Islet of Langerhans (tissue), 1 donor: ENCODE measurements at regions not wholly inside any gene's neighbourhood (a gene's known extent, or its start where the extent isn't known, plus 50 kb on each side); places are given as distances from the start of the nearest gene placed in this dataset.

ENCODE experiments used
- FAIRE-seq: peaks from one replicate; lab custom pipeline; 2011; peaks lifted over from hg19 to GRCh38; lab: Jason Lieb, UNC

DNA sequence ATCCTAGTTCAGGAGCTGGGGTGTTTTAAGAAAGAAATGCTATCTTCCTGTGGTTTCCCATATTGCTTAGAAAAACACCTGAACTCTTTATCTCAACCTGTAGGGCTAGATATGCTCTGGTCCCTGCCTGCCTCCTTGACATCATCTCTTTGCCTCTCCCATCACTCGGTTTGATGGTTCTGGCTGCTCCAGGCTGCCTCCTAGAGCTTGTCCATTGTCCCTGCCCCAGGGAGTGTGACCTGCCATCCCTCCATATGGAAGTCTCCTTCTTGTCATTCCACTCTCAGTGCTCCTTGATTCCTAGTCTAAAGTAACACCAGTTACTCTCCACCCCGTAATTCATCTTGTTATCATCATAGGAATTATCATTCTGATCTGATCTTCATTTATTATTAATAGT, 369.0 kb upstream of the EEF2KMT start:
- FAIRE-seq, result no peak

GRCh38 chr16:5465714-5466113, 368.1 kb upstream of the EEF2KMT start:
- FAIRE-seq, result no peak

DNA sequence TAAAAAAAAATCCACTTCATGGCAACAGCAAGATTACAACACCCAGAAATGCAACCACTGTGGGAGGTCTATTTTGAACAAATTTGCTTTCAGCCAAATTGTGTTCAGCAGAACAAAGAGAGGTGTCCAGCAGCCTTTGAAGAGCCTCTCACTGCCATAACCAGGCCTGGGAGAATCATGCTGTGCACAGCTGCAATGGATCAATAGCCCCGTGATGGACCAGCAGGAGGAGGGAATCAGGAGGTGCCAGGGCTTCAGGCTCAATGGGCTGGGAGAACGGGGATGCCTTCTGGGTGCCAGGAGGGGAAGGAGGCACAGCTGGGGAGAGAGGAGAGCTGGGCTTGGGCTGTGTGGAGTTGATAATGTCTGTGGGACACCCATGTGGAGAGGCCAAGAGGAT, 366.2 kb upstream of the EEF2KMT start:
- FAIRE-seq, result no peak

DNA sequence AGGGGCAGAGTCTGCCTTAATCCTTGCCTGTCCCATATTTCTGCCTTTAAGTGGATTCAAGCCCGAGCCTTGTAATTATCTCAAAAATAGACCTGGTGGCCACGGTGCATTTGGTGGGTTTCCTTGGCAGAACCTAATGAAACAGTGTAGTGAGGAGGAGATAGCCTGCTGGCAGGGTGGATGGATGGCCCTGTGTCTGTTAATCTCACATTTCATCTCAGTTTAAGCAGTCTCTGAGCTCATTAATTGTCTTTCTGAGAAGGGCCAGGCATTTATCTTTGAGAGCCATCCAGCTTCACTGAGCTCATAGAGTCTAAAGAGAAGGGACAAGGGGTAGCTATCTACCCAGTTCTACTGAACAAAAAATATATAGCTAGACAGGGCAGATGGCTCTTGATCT, 364.0 kb upstream of the EEF2KMT start:
- FAIRE-seq, result no peak

GRCh38 chr16:5461141-5461540, 363.5 kb upstream of the EEF2KMT start:
- FAIRE-seq, result no peak

DNA sequence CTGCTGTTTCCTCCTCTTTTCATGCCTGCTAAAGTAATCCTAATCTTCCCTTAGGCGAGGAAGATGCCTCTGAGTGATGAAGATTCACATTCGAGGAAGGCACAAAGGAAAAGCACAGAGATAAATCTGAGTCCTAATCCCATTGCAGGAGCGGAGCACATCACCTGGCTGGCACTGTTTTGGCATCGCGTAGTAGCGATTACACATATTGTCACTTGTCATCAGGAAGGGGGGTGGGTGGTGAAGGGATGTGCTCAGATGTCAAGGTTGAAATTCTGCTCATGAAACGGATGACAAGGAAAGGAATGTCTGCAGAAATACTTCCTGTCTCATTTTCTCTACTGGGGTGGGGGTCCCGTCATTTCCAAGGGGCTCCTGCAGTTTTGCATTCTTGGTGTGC, 363.1 kb upstream of the EEF2KMT start:
- FAIRE-seq, result no peak

- no peak for FAIRE-seq
These were observed 362.3 kb upstream of the EEF2KMT start for GRCh38 chr16:5459863-5460262.

GRCh38 chr16:5455110-5455509, 357.5 kb upstream of the EEF2KMT start:
- no peak for FAIRE-seq

GRCh38 chr16:5454349-5454748, 356.8 kb upstream of the EEF2KMT start:
- no peak for FAIRE-seq

DNA sequence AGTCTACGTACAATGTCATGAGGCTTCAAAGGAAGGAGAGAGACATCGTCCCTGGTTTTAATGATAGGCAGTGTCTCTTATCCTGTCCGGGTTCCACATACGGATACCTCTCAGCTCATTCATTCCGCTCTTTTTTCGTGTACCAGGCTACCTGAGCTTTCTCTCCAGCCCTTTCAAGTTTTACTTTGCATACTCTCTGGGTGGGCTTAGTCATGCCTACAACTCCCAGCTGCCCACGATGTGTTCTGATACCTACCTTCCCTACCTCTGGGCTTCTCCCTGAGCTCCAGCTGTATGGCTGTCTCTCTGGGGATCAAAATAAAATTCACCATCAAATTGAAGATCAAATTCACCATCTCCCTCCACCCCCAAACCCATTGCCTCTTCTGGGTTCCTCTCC, 354.0 kb upstream of the EEF2KMT start:
- FAIRE-seq, result no peak

- no peak for FAIRE-seq
These were observed 353.0 kb upstream of the EEF2KMT start for GRCh38 chr16:5450409-5451104.

GRCh38 chr16:5449901-5450300, 352.3 kb upstream of the EEF2KMT start:
- FAIRE-seq, result no peak

DNA sequence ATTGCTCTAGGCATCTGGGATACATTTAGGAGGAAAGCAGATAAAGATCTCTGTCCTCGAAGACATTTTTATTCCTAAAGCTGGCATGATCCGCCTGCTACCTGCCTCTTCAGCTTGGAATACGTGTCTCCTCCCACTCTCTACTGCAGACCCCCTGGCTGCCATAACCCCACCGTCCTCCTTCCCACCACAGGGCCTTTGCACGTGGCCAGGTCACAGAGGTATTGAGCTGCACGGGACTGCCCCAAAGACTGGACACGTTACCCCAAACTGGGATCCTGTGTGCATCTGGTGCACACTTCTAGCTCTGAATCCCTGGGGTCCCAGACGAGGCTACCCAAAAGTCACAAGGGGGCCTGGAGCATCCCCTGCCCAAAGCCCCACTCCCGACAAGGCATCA, 351.2 kb upstream of the EEF2KMT start:
- FAIRE-seq, result no peak

DNA sequence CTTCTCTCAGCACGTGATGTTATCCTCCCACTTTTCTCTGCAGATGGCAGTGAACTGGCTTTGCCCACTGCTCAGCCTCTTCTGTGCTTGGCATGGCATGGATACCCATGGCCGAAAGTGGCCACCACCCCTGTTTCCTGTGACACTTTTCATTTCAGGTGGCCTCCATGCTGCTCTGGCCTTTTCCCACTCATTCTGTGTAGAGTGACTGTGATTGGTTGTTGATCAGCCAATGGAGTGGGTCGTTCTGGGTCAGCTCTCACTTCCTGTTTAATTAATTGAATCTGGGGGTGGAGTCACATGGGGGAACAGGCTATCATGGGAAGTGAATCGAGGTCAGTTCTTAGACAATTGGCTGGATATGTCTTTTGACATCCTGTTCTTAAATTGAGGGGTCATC, 350.1 kb upstream of the EEF2KMT start:
- FAIRE-seq, result no peak

DNA sequence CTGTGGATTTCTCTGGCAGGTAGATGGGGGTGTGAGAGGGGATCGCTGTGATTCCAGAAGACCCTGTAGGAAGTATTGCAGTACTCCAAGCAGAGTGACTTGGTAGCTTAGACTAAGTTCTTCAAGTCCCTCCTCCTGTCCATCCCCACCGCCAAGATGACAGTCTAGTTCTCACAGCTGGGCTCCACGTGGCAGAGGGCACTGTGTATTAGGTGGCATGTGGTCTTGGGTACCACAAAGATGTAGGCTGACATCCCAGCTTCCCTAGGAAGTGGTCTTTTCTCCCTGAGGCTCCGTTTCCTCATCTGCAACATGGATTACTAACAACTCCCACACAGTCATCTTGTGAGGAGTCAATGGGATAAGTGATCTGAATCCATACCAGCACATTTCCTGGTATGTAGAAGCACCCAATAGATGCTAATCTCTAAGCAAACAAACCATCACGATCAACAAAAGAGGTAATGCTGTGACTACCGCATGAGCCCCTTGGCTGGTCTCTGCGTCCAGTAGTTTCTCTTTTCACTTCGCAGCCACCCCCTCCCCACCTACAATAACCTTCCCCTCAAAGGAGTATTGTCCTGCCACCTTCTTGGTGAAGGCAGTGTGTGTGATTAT, 349.1 kb upstream of the EEF2KMT start:
- no peak for FAIRE-seq

- FAIRE-seq, result no peak
These were observed 346.6 kb upstream of the EEF2KMT start for GRCh38 chr16:5444189-5444588.

- FAIRE-seq, result no peak
These were observed 345.4 kb upstream of the EEF2KMT start for GRCh38 chr16:5442986-5443385.

DNA sequence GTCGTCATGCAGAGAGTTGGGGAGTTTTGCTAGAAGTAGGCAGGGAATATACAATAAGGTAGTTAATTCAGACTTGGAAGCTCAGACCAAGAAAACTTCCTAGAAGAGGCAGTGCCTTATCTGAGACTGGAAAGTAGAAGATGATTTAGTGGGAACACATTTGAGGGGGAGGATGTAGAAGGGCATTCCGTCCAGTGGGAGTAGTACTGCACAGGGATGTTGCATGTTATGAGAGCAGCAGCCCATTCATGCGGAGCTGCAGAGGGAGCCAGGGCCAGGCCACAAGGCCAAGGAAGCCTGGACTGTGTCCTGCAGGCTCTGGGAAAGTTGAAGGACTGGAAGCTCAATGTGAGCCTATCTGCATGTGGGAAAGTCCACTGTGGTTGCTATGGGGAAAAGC, 344.5 kb upstream of the EEF2KMT start:
- no peak for FAIRE-seq

DNA sequence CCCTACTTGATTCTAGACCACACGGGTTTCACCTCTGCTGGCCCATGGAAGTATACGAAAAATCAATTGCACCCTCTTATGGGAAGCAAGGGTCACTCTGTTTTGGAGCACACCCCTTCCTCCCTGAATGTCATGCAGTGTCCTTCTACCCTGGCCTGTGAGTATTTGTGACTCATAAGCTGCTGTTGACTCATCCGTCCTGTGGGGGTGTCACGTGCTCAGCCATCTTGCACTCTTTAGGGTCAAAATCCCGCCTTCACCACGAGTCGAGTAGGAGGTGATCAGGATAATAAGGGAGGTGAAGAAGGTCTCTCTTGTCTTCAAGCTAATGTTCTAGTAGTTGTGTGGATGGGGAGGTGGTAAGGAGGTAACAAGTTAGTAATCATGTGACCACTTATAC, 341.0 kb upstream of the EEF2KMT start:
- no peak for FAIRE-seq

DNA sequence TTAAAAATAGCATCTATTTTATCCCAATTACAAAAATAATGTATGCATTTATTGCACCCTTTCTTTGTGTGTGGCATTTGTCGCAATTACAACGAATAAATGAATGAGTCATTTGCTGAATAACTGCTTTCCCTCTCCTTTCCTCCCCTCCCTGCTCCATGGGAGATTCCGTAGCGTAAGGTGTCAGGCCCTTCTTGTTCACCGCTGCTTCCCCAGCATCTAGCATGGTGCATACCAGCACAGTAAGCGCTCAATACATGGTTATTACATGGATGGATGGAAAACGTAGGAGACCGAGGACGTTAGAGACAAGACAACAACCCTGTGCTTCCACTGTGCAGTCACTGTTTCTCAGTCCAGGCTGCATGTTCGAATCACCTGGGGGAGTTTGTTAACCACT, 336.0 kb upstream of the EEF2KMT start:
- no peak for FAIRE-seq

DNA sequence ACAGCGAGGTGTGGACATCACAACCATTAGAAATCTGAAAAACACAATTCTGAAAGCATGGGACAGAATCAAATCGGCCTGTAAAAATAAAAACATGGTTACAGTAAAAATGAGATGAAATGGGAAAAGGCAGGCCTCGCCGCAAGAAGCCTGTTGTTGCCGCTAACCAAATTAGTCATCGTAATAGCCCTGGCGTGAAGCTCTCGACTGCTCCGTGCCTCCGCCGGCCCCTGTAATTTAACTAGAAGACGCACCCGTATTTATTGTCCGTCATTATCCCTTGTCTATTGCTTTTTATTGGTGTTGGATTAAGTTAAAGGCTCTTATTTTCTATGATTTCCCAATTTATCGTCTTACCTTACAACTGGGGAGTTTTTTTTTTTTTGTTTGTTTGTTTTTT, 334.6 kb upstream of the EEF2KMT start:
- no peak for FAIRE-seq

- no peak for FAIRE-seq
These were observed 333.0 kb upstream of the EEF2KMT start for GRCh38 chr16:5430598-5430997.

GRCh38 chr16:5428932-5429331, 331.3 kb upstream of the EEF2KMT start:
- FAIRE-seq, result no peak

GRCh38 chr16:5427571-5427970, 330.0 kb upstream of the EEF2KMT start:
- FAIRE-seq, result no peak
